Left lobe of liver (tissue), 2 donors: ENCODE measurements at regions not wholly inside any gene's neighbourhood (a gene's known extent, or its start where the extent isn't known, plus 50 kb on each side); places are given as distances from the start of the nearest gene placed in this dataset.

Source experiments
- ATAC-seq: fragments of 200-7000 bp; cut with Tn5 transposase; one replicate; pipeline ENCODE4 v1.9.1; 2020; ENCODE audit warnings: mild to moderate bottlenecking, moderate library complexity
- DNase-seq: peaks from one replicate; pipeline ENCODE4 v3.0.0-alpha.2; 2020; ENCODE audit warnings: low spot score
- donor health status: DM: no; HTN: no; CAD: no; lungs with moderate emphysema.
- donor health status: DM: no; HTN: yes; CAD: no.

DNA sequence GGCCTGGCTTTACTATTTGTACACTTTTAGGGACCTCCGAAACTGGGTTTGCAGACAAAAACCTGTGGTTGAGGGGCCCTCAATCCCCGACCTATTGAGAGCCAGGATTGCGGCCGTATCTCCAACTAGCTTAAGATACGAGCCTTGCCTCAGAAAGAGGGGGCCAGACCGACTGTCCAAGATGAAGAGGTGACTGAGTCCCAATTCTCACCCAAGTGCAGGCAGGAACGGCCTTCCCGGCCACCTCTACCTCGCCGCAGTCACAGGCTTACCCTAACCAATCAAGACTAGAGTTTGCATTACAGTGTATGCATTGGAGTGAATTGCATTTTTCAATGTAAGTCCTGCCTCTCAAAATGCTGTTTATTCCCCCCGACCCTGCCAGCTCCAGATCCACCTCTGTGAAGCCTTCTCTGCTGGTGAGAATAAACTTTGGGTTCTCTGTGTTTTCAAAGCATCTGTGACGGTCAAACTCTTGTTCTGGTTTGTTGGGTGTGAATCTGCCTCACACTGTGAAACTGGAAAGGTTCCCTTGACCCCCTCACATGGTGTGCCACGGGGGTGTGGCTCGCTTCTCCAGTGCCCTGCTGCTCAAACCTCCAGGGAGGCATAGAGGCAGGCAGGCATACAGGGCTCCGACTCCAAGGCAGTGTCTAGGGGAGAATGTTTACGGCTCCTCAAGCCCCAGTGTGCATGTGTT lies 62.2 kb upstream of the WLS start:
- ATAC-seq (no peak), DNase-seq (no peak)

GRCh38 chr1:68293609-68294366 lies 61.5 kb upstream of the WLS start:
- ATAC-seq (no peak), DNase-seq (no peak)

- DNase-seq (no peak), ATAC-seq (no peak)
Observed at GRCh38 chr1:68293122-68293521, 60.8 kb upstream of the WLS start.

DNA sequence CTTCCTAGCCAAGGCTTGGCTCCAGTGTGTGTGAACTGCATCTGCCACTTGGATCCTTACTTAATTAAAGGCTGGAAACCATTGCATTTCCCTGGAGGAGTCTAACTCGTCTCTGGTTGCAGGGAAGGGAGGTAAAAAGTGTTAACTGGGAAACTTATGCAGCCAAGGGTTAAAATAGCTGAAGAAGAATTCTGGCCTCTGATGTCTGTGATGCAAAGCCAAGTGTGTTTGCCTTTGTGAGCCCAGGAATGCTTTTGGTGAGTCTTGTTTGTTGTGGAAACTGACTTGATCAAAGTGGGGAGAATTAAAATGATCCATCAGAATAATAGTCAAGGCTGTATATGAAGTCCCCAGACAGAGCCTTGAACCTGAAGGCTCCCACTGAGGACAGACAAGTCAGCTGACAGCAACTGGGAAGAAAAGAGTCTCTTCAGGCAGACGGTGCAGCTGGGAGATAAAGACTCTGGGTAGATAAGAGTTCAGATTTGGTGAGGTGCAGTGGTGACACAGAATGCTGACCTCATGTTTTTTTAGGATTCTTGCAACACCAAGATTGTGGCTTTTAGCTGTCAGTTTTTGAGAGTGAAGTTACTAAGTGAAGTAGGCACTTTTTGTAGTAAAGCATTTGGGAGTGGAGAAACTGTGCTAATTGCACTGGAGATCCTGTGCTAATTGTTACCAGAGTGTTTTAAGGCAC lies 59.5 kb upstream of the WLS start:
- DNase-seq, result no peak
- ATAC-seq, result peak; percentile 64

DNA sequence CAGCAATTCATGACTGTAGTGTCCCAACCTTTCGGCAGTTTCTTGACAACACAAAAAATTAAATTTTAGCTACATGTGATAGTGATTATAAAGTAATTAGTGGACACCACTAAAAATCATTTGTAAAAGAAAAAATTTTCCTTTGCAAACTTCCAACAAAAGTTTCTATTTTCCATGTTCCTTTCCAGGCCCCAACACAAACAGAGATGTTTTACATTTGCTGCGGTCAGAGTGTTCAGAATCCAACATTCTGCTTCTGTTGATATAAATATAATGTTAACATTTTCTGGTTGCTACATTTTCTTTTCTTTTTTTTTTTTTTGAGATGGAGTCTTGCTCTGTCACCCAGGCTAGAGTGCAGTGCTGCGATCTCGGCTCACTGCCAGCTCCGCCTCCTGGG lies 54.9 kb upstream of the WLS start:
- DNase-seq (no peak), ATAC-seq (no peak)

DNA sequence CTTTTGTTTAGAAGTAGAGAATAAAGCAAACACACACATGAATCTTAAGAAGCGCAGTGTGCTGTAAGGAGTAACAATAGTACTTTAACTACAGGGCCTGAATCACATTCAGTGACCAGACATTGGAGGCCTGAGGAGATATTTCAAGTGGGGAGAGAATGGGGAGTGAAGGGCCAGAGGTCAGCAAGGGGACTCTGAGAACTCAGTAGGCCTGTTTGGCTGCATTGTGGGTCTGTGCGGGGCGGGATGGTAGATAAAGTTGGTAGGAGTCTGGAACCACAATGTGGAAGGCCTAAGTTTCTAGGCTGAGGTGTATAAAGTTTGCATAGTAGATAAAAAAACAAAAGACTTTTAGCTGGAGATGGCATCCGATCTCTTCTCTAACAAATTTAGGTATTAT lies 52.7 kb upstream of the WLS start:
- DNase-seq, result no peak
- no peak for ATAC-seq

DNA sequence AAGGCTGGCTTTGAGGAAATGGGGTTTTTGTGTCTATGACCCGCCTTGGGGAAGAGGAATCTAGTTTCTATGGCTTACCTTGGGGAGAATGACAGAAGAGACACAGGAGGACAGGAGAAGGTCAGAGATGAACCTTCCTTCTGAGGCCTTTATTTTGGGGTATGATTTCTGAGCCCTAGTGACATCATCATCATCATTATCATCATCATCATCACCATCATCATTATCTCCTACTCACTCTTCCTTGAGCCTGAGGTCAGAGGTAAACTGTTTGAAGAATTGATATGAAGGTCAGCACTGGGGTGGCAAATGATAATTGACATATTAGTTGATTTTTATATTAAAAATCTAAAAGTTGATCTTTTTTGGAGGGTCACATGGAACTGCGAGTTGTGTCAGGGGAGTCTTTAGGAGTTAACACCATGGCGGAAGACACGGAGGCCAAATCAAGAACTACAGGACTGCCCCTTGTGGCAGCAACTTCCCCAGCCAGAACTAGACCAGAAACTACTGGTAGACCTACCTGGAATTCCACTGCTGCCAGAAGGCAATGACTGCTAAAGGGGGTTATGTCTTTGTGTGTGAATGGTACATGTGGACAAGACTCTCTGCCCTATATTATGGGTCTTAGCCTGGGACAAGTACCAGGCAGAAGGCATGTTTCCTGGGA lies 49.8 kb upstream of the WLS start:
- DNase-seq, result no peak
- no peak for ATAC-seq
